Peyer's patch (tissue), 4 donors: ENCODE measurements at regions not wholly inside any gene's neighbourhood (a gene's known extent, or its start where the extent isn't known, plus 50 kb on each side); places are given as distances from the start of the nearest gene placed in this dataset.

ENCODE experiments used
- CTCF ChIP-seq, 6 experiments: fragments of 450-650 bp in 4 of 6; fragments of 200-600 bp in 2 of 6; sonication (generic) in 1 of 6; IDR thresholded peaks; one replicate each; pipeline ENCODE4 v1.5.1; 2017 to 2019; ENCODE audit warnings: antibody characterized with exemption in 6 of 6, mild to moderate bottlenecking in 3 of 6, moderate library complexity in 1 of 6
- POLR2A ChIP-seq, 2 donors: fragments of 450-650 bp; IDR thresholded peaks; one replicate each; pipeline ENCODE4 v1.5.1; 2017; ENCODE audit warnings: antibody characterized with exemption in 2 of 2, mild to moderate bottlenecking in 2 of 2, moderate library complexity in 2 of 2

- TF ChIP-seq POLR2A (IDR thresholded peaks at IDR 0.05), result no peak
- no peak for TF ChIP-seq CTCF (IDR thresholded peaks at IDR 0.05)
Measured at GRCh38 chr13:106212386-106213010, 323.0 kb downstream of the EFNB2 start.
